Epithelial cell of proximal tubule (primary cell): ENCODE measurements at regions not wholly inside any gene's neighbourhood (a gene's known extent, or its start where the extent isn't known, plus 50 kb on each side); places are given as distances from the start of the nearest gene placed in this dataset.
"Not testable (repeated sequence)": the region's sequence is repeated elsewhere in the genome, so short reads cannot be mapped to it uniquely, and the experiment has no call there.

ENCODE experiments used
- DNase-seq: peaks from one replicate; pipeline ENCODE4 v3.0.0-alpha.2; 2011; ENCODE audit warnings: low read depth
- H3K4me3 ChIP-seq: 2 replicates; pipeline ENCODE4 v1.5.1; 2011; ENCODE audit warnings: low read depth, mild to moderate bottlenecking, low read length
- TF ChIP-seq, protein P1 (sequence below): conservative IDR thresholded peaks from 2 replicates; pipeline ENCODE4 v1.5.1; 2012; ENCODE audit warnings: low read depth, mild to moderate bottlenecking, low read length

DNA sequence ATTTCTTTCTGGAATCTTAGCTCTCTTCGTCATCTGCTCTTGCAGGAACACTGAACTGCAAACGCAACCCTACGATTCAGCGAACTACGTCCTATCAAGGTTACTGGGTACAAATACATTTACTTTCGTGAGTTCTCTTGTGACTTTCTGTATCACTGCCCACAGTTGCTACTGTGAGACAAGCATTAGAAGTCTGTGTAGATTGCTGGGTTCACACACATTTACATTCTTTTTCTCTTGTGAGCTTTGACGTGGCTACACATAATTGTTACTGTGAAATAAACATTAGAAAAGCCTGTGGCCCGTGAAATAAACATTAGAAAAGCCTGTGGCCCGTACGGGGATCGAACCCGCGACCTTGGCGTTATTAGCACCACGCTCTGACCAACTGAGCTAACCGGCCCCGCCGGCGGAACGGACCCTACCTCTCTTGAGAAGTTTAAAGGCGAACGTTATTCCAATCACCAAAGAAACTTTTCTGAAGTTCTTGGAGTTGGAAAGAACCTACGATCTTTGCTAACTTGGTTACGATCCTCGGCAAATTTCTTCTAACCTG, 61.2 kb upstream of the ZNF322 start:
- DNase-seq = not testable (repeated sequence)

GRCh38 chr6:26730019-26730766, 70.6 kb upstream of the ZNF322 start:
- DNase-seq, H3K4me3 ChIP-seq: not testable (repeated sequence)

More for the DNA sequence above, 61.2 kb upstream of the ZNF322 start:
- not testable (repeated sequence) for H3K4me3 ChIP-seq

DNA sequence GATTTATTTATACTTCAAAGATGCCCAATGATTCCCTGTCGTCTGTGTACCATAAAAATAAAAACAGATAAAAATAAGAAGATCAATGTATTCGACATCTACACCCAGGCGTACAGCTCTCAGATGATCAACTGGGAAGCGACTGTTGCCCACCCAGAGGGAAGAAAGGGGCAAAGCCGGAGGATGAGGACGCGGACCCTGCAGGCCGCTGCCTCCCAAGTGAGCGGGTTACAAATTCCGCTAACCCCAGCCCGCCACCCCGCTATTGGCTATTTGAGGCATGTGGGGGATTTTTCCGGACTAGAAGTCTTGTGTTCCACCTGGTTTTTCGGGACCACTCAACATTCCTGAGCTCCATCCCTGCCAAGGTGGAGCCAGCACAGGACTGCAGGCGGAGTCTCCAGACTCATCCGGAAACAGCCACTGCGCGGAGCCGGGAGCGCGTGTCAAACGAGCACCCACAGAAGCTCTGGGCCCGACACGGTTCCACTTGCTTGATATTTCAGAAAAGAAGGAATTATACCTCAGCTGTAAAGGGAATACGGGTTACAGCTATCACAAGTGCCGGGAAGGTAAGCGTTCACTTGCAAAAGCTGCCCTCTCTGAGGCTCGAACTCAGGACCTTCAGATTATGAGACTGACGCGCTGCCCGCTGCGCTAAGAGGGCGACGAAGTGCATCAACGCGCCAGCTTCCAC, 75.4 kb upstream of the ZNF322 start:
- DNase-seq, H3K4me3 ChIP-seq: not testable (repeated sequence)

GRCh38 chr6:26739811-26740210, 80.3 kb upstream of the ZNF322 start:
- no peak for DNase-seq
- TF ChIP-seq, protein P1, sequence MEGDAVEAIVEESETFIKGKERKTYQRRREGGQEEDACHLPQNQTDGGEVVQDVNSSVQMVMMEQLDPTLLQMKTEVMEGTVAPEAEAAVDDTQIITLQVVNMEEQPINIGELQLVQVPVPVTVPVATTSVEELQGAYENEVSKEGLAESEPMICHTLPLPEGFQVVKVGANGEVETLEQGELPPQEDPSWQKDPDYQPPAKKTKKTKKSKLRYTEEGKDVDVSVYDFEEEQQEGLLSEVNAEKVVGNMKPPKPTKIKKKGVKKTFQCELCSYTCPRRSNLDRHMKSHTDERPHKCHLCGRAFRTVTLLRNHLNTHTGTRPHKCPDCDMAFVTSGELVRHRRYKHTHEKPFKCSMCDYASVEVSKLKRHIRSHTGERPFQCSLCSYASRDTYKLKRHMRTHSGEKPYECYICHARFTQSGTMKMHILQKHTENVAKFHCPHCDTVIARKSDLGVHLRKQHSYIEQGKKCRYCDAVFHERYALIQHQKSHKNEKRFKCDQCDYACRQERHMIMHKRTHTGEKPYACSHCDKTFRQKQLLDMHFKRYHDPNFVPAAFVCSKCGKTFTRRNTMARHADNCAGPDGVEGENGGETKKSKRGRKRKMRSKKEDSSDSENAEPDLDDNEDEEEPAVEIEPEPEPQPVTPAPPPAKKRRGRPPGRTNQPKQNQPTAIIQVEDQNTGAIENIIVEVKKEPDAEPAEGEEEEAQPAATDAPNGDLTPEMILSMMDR = no peak
- H3K4me3 ChIP-seq = no peak overlapping the region

GRCh38 chr6:26743157-26743821, 83.7 kb upstream of the ZNF322 start:
- TF ChIP-seq, protein P1 = no peak
- DNase-seq = no peak
- peak overlapping the region; percentile 56 for H3K4me3 ChIP-seq

GRCh38 chr6:26743941-26744699, 84.6 kb upstream of the ZNF322 start:
- no peak for DNase-seq
- H3K4me3 ChIP-seq = peak overlapping the region; percentile 56
- TF ChIP-seq, protein P1 = no peak

- H3K4me3 ChIP-seq = peak overlapping the region; percentile 56
These were observed 85.3 kb upstream of the ZNF322 start for GRCh38 chr6:26744837-26745282.

GRCh38 chr6:26745964-26746363, 86.4 kb upstream of the ZNF322 start:
- DNase-seq, H3K4me3 ChIP-seq: not testable (repeated sequence)

More at GRCh38 chr6:26744837-26745282, 85.3 kb upstream of the ZNF322 start:
- not testable (repeated sequence) for DNase-seq

- DNase-seq, H3K4me3 ChIP-seq: not testable (repeated sequence)
These were observed 89.7 kb upstream of the ZNF322 start for GRCh38 chr6:26749126-26749758.

DNA sequence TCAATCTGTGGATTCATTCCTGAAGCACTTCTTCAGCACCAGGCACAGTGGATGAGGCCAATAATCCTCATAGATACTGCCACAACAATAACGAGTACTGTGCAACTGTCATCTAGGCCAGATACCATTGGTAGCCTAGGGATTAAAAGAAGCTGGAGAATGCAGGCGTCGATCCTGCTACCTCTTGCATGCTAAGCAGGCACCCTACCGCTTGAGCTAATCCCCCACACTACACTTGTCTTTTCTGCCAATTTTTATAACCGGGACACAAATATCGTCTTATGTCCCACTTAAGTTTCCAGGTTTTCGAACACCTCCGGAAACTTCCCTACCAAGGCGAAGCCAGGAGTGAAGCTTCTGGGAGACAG, 90.2 kb upstream of the ZNF322 start:
- not testable (repeated sequence) for DNase-seq, H3K4me3 ChIP-seq
